HG02588 (cell line): ENCODE measurements at regions not wholly inside any gene's neighbourhood (a gene's known extent, or its start where the extent isn't known, plus 50 kb on each side); places are given as distances from the start of the nearest gene placed in this dataset.
"Not testable (repeated sequence)": the region's sequence is repeated elsewhere in the genome, so short reads cannot be mapped to it uniquely, and the experiment has no call there.

ENCODE experiments used
- ATAC-seq: cut with Tn5 transposase; IDR thresholded peaks from one replicate; pipeline ENCODE4 v1.9.1; 2021; ENCODE audit warnings: mild to moderate bottlenecking, moderate library complexity; ENCODE audit not compliant: unreplicated experiment

GRCh38 chr2:47653902-47654789 lies 83.4 kb upstream of the KCNK12 start:
- ATAC-seq = no peak

- no peak for ATAC-seq
These were observed 82.3 kb upstream of the KCNK12 start for GRCh38 chr2:47653036-47653435.

- no peak for ATAC-seq
These were observed 81.4 kb upstream of the KCNK12 start for GRCh38 chr2:47652061-47652690.

- ATAC-seq = no peak
These were observed 80.5 kb upstream of the KCNK12 start for GRCh38 chr2:47651296-47651695.

- no peak for ATAC-seq
These were observed 79.3 kb upstream of the KCNK12 start for GRCh38 chr2:47650001-47650535.

GRCh38 chr2:47645246-47645645 lies 74.5 kb upstream of the KCNK12 start:
- ATAC-seq = no peak

- no peak for ATAC-seq
These were observed 73.6 kb upstream of the KCNK12 start for GRCh38 chr2:47644351-47644750.

- no peak for ATAC-seq
These were observed 70.6 kb upstream of the KCNK12 start for GRCh38 chr2:47641366-47641765.

- ATAC-seq = no peak
These were observed 69.6 kb upstream of the KCNK12 start for GRCh38 chr2:47640356-47640755.

GRCh38 chr2:47639467-47639866 lies 68.7 kb upstream of the KCNK12 start:
- no peak for ATAC-seq

- ATAC-seq = no peak
These were observed 67.6 kb upstream of the KCNK12 start for GRCh38 chr2:47638430-47638829.

GRCh38 chr2:47636596-47637264 lies 65.9 kb upstream of the KCNK12 start:
- no peak for ATAC-seq

GRCh38 chr2:47636176-47636575 lies 65.4 kb upstream of the KCNK12 start:
- ATAC-seq = no peak

- ATAC-seq = no peak
These were observed 62.0 kb upstream of the KCNK12 start for GRCh38 chr2:47632754-47633153.

- ATAC-seq = no peak
These were observed 61.1 kb upstream of the KCNK12 start for GRCh38 chr2:47631792-47632398.

GRCh38 chr2:47631306-47631705 lies 60.5 kb upstream of the KCNK12 start:
- ATAC-seq = no peak

- no peak for ATAC-seq
These were observed 59.0 kb upstream of the KCNK12 start for GRCh38 chr2:47629501-47630460.

GRCh38 chr2:47628904-47629303 lies 58.1 kb upstream of the KCNK12 start:
- ATAC-seq = no peak

GRCh38 chr2:47626664-47627063 lies 55.9 kb upstream of the KCNK12 start:
- ATAC-seq = no peak

GRCh38 chr2:47623140-47623539 lies 52.4 kb upstream of the KCNK12 start:
- ATAC-seq = not testable (repeated sequence)
